ENCODE measurements at regions not wholly inside any gene's neighbourhood (a gene's known extent, or its start where the extent isn't known, plus 50 kb on each side); places are given as distances from the start of the nearest gene placed in this dataset.

GRCh38 chr1:229947968-229948367 is 119.1 kb upstream of the GALNT2 start:
- H3K9ac ChIP-seq (ENCODE audit: low read length) = no peak overlapping the region
- no peaks in the 10 kb centered on the region for H3F3A ChIP-seq (ENCODE audit: insufficient read depth, low read length, poor library complexity, severe bottlenecking)
- no peak overlapping the region for H3K4me3 ChIP-seq (ENCODE audit: low read length)
- no peak overlapping the region for H3K4me2 ChIP-seq (ENCODE audit: low read length)
- H3K9me2 ChIP-seq (ENCODE audit: insufficient read depth, low read length) = no peaks in the 10 kb centered on the region
- H3K27ac ChIP-seq (ENCODE audit: low read length) = no peak overlapping the region
- no peaks in the 10 kb centered on the region for H3K27me3 ChIP-seq (ENCODE audit: insufficient read depth, low read depth, low read length)
- no peaks in the 10 kb centered on the region for H3K79me2 ChIP-seq (replicated peaks; ENCODE audit: insufficient read depth, low read length)
- H3K9me3 ChIP-seq (ENCODE audit: low read length) = no peaks in the 10 kb centered on the region
- no peaks in the 10 kb centered on the region for H4K20me1 ChIP-seq (ENCODE audit: insufficient read depth)
- TF ChIP-seq, protein P1, sequence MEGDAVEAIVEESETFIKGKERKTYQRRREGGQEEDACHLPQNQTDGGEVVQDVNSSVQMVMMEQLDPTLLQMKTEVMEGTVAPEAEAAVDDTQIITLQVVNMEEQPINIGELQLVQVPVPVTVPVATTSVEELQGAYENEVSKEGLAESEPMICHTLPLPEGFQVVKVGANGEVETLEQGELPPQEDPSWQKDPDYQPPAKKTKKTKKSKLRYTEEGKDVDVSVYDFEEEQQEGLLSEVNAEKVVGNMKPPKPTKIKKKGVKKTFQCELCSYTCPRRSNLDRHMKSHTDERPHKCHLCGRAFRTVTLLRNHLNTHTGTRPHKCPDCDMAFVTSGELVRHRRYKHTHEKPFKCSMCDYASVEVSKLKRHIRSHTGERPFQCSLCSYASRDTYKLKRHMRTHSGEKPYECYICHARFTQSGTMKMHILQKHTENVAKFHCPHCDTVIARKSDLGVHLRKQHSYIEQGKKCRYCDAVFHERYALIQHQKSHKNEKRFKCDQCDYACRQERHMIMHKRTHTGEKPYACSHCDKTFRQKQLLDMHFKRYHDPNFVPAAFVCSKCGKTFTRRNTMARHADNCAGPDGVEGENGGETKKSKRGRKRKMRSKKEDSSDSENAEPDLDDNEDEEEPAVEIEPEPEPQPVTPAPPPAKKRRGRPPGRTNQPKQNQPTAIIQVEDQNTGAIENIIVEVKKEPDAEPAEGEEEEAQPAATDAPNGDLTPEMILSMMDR (IDR thresholded peaks at IDR 0.05; ENCODE audit: poor library complexity, severe bottlenecking) = no peak
- TF ChIP-seq MXI1 (conservative IDR thresholded peaks at IDR 0.05; ENCODE audit: poor library complexity, severe bottlenecking) = no peak
- TF ChIP-seq TAF1 (IDR thresholded peaks at IDR 0.05; ENCODE audit: low read depth) = no peak
- TF ChIP-seq RAD21 (conservative IDR thresholded peaks at IDR 0.05) = no peak
- no peak for TF ChIP-seq SMC3 (conservative IDR thresholded peaks at IDR 0.05; ENCODE audit: poor library complexity)
- TF ChIP-seq POLR2AphosphoS5 (IDR thresholded peaks at IDR 0.05) = no peak
- TF ChIP-seq EP300 (conservative IDR thresholded peaks at IDR 0.05; ENCODE audit: poor library complexity, severe bottlenecking) = no peak
- no peak for TF ChIP-seq EZH2 (IDR thresholded peaks at IDR 0.05; ENCODE audit: borderline replicate concordance, insufficient read depth, low read length, poor library complexity, severe bottlenecking)
- TF ChIP-seq, protein P2, sequence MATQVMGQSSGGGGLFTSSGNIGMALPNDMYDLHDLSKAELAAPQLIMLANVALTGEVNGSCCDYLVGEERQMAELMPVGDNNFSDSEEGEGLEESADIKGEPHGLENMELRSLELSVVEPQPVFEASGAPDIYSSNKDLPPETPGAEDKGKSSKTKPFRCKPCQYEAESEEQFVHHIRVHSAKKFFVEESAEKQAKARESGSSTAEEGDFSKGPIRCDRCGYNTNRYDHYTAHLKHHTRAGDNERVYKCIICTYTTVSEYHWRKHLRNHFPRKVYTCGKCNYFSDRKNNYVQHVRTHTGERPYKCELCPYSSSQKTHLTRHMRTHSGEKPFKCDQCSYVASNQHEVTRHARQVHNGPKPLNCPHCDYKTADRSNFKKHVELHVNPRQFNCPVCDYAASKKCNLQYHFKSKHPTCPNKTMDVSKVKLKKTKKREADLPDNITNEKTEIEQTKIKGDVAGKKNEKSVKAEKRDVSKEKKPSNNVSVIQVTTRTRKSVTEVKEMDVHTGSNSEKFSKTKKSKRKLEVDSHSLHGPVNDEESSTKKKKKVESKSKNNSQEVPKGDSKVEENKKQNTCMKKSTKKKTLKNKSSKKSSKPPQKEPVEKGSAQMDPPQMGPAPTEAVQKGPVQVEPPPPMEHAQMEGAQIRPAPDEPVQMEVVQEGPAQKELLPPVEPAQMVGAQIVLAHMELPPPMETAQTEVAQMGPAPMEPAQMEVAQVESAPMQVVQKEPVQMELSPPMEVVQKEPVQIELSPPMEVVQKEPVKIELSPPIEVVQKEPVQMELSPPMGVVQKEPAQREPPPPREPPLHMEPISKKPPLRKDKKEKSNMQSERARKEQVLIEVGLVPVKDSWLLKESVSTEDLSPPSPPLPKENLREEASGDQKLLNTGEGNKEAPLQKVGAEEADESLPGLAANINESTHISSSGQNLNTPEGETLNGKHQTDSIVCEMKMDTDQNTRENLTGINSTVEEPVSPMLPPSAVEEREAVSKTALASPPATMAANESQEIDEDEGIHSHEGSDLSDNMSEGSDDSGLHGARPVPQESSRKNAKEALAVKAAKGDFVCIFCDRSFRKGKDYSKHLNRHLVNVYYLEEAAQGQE (IDR thresholded peaks at IDR 0.05; ENCODE audit: borderline replicate concordance) = no peak
- no peak overlapping the region for H2AFZ ChIP-seq (ENCODE audit: low read depth, low read length)
- no peaks in the 10 kb centered on the region for H3K36me3 ChIP-seq (ENCODE audit: insufficient read depth, low read length)

- no peak overlapping the region for H3K4me3 ChIP-seq (ENCODE audit: low read length)
- H4K20me1 ChIP-seq (ENCODE audit: insufficient read depth) = no peaks in the 10 kb centered on the region
- H3F3A ChIP-seq (ENCODE audit: insufficient read depth, low read length, poor library complexity, severe bottlenecking) = no peaks in the 10 kb centered on the region
- H3K27me3 ChIP-seq (ENCODE audit: insufficient read depth, low read depth, low read length) = no peaks in the 10 kb centered on the region
- H3K27ac ChIP-seq (ENCODE audit: low read length) = no peak overlapping the region
- H3K36me3 ChIP-seq (ENCODE audit: insufficient read depth, low read length) = no peaks in the 10 kb centered on the region
- no peak overlapping the region for H2AFZ ChIP-seq (ENCODE audit: low read depth, low read length)
- no peaks in the 10 kb centered on the region for H3K9me3 ChIP-seq (ENCODE audit: low read length)
- H3K79me2 ChIP-seq (replicated peaks; ENCODE audit: insufficient read depth, low read length) = no peaks in the 10 kb centered on the region
- no peaks in the 10 kb centered on the region for H3K9me2 ChIP-seq (ENCODE audit: insufficient read depth, low read length)
- no peak overlapping the region for H3K9ac ChIP-seq (ENCODE audit: low read length)
- TF ChIP-seq MXI1 (conservative IDR thresholded peaks at IDR 0.05; ENCODE audit: poor library complexity, severe bottlenecking) (no peak), EZH2 (IDR thresholded peaks at IDR 0.05; ENCODE audit: borderline replicate concordance, insufficient read depth, low read length, poor library complexity, severe bottlenecking) (no peak)
- TF ChIP-seq, protein P1 (IDR thresholded peaks at IDR 0.05; ENCODE audit: poor library complexity, severe bottlenecking) = no peak
- no peak overlapping the region for H3K4me2 ChIP-seq (ENCODE audit: low read length)
Measured at GRCh38 chr1:229948438-229948837, 118.6 kb upstream of the GALNT2 start.
